ENCODE measurements at regions not wholly inside any gene's neighbourhood (a gene's known extent, or its start where the extent isn't known, plus 50 kb on each side); places are given as distances from the start of the nearest gene placed in this dataset.

- Histone ChIP-seq H3K4me1 (ENCODE audit: insufficient read depth) (no peaks in the 10 kb centered on the region), H2AFZ (no peak overlapping the region), H3K9me2 (replicated peaks; ENCODE audit: insufficient read depth) (no peaks in the 10 kb centered on the region), H3K9me3 (ENCODE audit: low read depth) (no peaks in the 10 kb centered on the region), H3K36me3 (replicated peaks; ENCODE audit: insufficient read depth, low read depth) (no peaks in the 10 kb centered on the region), H3K27me3 (no peaks in the 10 kb centered on the region), H3K4me2 (no peak overlapping the region), H3K27ac (no peak overlapping the region), H4K20me1 (ENCODE audit: insufficient read depth, poor library complexity, severe bottlenecking) (no peaks in the 10 kb centered on the region), H3K79me2 (no peaks in the 10 kb centered on the region), H3K4me3 (no peak overlapping the region)
- DNase-seq (ENCODE audit: low spot score) = no peak
- 96% methylated on average over 1 of the region's 1 CpG for WGBS (ENCODE audit: low lambda C conversion rate, missing lambda C conversion rate)
- no peak for TF ChIP-seq EZH2 (IDR thresholded peaks at IDR 0.05; ENCODE audit: borderline replicate concordance)
- no peak for TF ChIP-seq EZH2phosphoT487 (IDR thresholded peaks at IDR 0.05; ENCODE audit: low read depth, severe bottlenecking, unreplicated experiment)
Measured at GRCh38 chr2:118686346-118686745, 161.1 kb downstream of the EN1 start.

- Histone ChIP-seq H3K4me1 (ENCODE audit: insufficient read depth) (no peaks in the 10 kb centered on the region), H3K79me2 (no peaks in the 10 kb centered on the region), H4K20me1 (ENCODE audit: insufficient read depth, poor library complexity, severe bottlenecking) (no peaks in the 10 kb centered on the region), H2AFZ (no peak overlapping the region), H3K4me3 (no peak overlapping the region), H3K9me2 (replicated peaks; ENCODE audit: insufficient read depth) (no peaks in the 10 kb centered on the region), H3K36me3 (replicated peaks; ENCODE audit: insufficient read depth, low read depth) (no peaks in the 10 kb centered on the region), H3K27ac (no peak overlapping the region), H3K9me3 (ENCODE audit: low read depth) (no peaks in the 10 kb centered on the region), H3K4me2 (no peak overlapping the region), H3K27me3 (peaks cover 7% of the 10 kb centered on the region)
- no peak for DNase-seq (ENCODE audit: low spot score)
- WGBS (ENCODE audit: low lambda C conversion rate, missing lambda C conversion rate) = 80% methylated on average over 5 of the region's 5 CpGs
- TF ChIP-seq EZH2 (IDR thresholded peaks at IDR 0.05; ENCODE audit: borderline replicate concordance) (no peak), EZH2phosphoT487 (IDR thresholded peaks at IDR 0.05; ENCODE audit: low read depth, severe bottlenecking, unreplicated experiment) (no peak), CTCF (IDR thresholded peaks at IDR 0.05; ENCODE audit: poor library complexity) (no peak)
Measured at GRCh38 chr2:118683460-118683859, 164.0 kb downstream of the EN1 start.

GRCh38 chr2:118678985-118679384 is 168.5 kb downstream of the EN1 start:
- TF ChIP-seq CTCF (IDR thresholded peaks at IDR 0.05; ENCODE audit: poor library complexity) = no peak
- no peak for TF ChIP-seq EZH2phosphoT487 (IDR thresholded peaks at IDR 0.05; ENCODE audit: low read depth, severe bottlenecking, unreplicated experiment)
- no peak for TF ChIP-seq EZH2 (IDR thresholded peaks at IDR 0.05; ENCODE audit: borderline replicate concordance)
- Histone ChIP-seq H2AFZ (no peak overlapping the region), H3K36me3 (replicated peaks; ENCODE audit: insufficient read depth, low read depth) (no peaks in the 10 kb centered on the region), H3K9me2 (replicated peaks; ENCODE audit: insufficient read depth) (no peaks in the 10 kb centered on the region), H3K27me3 (peaks cover 10% of the 10 kb centered on the region), H3K27ac (no peak overlapping the region), H4K20me1 (ENCODE audit: insufficient read depth, poor library complexity, severe bottlenecking) (no peaks in the 10 kb centered on the region), H3K4me3 (no peak overlapping the region), H3K4me2 (no peak overlapping the region), H3K9me3 (ENCODE audit: low read depth) (no peaks in the 10 kb centered on the region), H3K79me2 (no peaks in the 10 kb centered on the region), H3K4me1 (ENCODE audit: insufficient read depth) (no peaks in the 10 kb centered on the region)
- 48% methylated on average over 2 of the region's 2 CpGs for WGBS (ENCODE audit: low lambda C conversion rate, missing lambda C conversion rate)
- no peak for DNase-seq (ENCODE audit: low spot score)

- Histone ChIP-seq H3K27ac (no peak overlapping the region), H3K9me2 (replicated peaks; ENCODE audit: insufficient read depth) (no peaks in the 10 kb centered on the region), H3K4me1 (ENCODE audit: insufficient read depth) (peaks cover under 1% of the 10 kb centered on the region), H3K27me3 (peaks cover 10% of the 10 kb centered on the region), H3K9me3 (ENCODE audit: low read depth) (no peaks in the 10 kb centered on the region), H2AFZ (no peak overlapping the region), H4K20me1 (ENCODE audit: insufficient read depth, poor library complexity, severe bottlenecking) (no peaks in the 10 kb centered on the region), H3K79me2 (no peaks in the 10 kb centered on the region), H3K4me2 (no peak overlapping the region), H3K36me3 (replicated peaks; ENCODE audit: insufficient read depth, low read depth) (no peaks in the 10 kb centered on the region), H3K4me3 (no peak overlapping the region)
- DNase-seq (ENCODE audit: low spot score) = no peak
- WGBS (ENCODE audit: low lambda C conversion rate, missing lambda C conversion rate) = 96% methylated on average over 1 of the region's 1 CpG
- TF ChIP-seq EZH2 (IDR thresholded peaks at IDR 0.05; ENCODE audit: borderline replicate concordance) = no peak
- TF ChIP-seq CTCF (IDR thresholded peaks at IDR 0.05; ENCODE audit: poor library complexity) = no peak
- TF ChIP-seq EZH2phosphoT487 (IDR thresholded peaks at IDR 0.05; ENCODE audit: low read depth, severe bottlenecking, unreplicated experiment) = no peak
Measured at GRCh38 chr2:118677546-118677945, 169.9 kb downstream of the EN1 start.

Measured in hepatocyte (in vitro differentiated cells).